ENCODE measurements at regions not wholly inside any gene's neighbourhood (a gene's known extent, or its start where the extent isn't known, plus 50 kb on each side); places are given as distances from the start of the nearest gene placed in this dataset.

DNA sequence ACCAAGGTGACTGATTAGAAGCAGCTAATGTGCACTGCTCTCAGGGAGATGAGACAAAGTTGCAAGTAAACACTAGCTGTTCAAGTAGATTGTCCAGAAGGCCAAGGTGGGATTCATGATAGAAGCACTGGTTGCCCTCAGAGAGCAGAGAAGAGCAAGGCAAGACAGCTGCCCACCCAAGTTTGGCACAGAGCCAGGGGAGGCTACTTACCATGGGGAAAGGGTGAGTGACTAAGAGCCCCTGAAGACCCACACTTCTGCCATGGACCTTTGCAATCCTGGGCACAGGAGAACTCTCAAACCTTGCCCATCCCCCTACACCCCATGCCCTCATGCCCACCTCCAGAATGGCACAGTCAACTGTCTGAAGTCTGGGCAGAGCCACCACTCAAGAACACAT lies 68.3 kb downstream of the SPIN4 start:
- TF ChIP-seq POLR2A (IDR thresholded peaks at IDR 0.05; ENCODE audit: low read depth, low read length), result no peak
- no peak for TF ChIP-seq POLR2AphosphoS5 (IDR thresholded peaks at IDR 0.05; ENCODE audit: low read depth, low read length)
- no peak for TF ChIP-seq TAF1 (IDR thresholded peaks at IDR 0.05; ENCODE audit: borderline replicate concordance, low read depth, low read length)

All from GM12892 (cell line).